HEK293T (cell line): ENCODE measurements at regions not wholly inside any gene's neighbourhood (a gene's known extent, or its start where the extent isn't known, plus 50 kb on each side); places are given as distances from the start of the nearest gene placed in this dataset.
A peak's percentile ranks its signal among the peaks of the same experiment; 100 is the strongest.

Experiments used
- CTCF ChIA-PET: fragments of 350-600 bp; formaldehyde crosslinking; extraction: SDS; loops from one replicate; lab custom pipeline; 2021; ENCODE audit warnings: antibody characterized with exemption, inconsistent platforms; lab: Yijun Ruan, JAX
- POLR2A ChIA-PET: fragments of 350-600 bp; formaldehyde crosslinking; extraction: SDS; loops from one replicate; lab custom pipeline; 2020; ENCODE audit warnings: antibody characterized with exemption, inconsistent platforms; lab: Yijun Ruan, JAX
- DNase-seq: peaks from one replicate; pipeline ENCODE4 v3.0.0; 2012; ENCODE audit warnings: mixed read lengths; ENCODE audit errors: extremely low spot score
- ARNT ChIP-seq: fragments of 450-650 bp; IDR thresholded peaks from 2 replicates; pipeline ENCODE4 v1.6.1; 2017; ENCODE audit warnings: mild to moderate bottlenecking
- BHLHE40 ChIP-seq: fragments of 450-650 bp; IDR thresholded peaks from 2 replicates; pipeline ENCODE4 v1.6.1; 2016; ENCODE audit warnings: mild to moderate bottlenecking, moderate library complexity, borderline replicate concordance
- CTBP1 ChIP-seq: fragments of 450-650 bp; IDR thresholded peaks from 2 replicates; pipeline ENCODE4 v1.6.1; 2016; ENCODE audit warnings: borderline replicate concordance
- ELF4 ChIP-seq: fragments of 450-650 bp; IDR thresholded peaks from 2 replicates; pipeline ENCODE4 v1.6.1; 2017; ENCODE audit warnings: antibody characterized with exemption
- FOXA1 ChIP-seq: fragments of 450-650 bp; IDR thresholded peaks from 2 replicates; pipeline ENCODE4 v1.6.1; 2016; ENCODE audit warnings: mild to moderate bottlenecking
- FOXK2 ChIP-seq: fragments of 450-650 bp; IDR thresholded peaks from 2 replicates; pipeline ENCODE4 v1.6.1; 2016; ENCODE audit warnings: mild to moderate bottlenecking
- FOXM1 ChIP-seq: fragments of 450-650 bp; IDR thresholded peaks from 2 replicates; pipeline ENCODE4 v1.6.1; 2017; ENCODE audit warnings: mild to moderate bottlenecking, borderline replicate concordance
- HDGF ChIP-seq: fragments of 450-650 bp; IDR thresholded peaks from 2 replicates; pipeline ENCODE4 v1.6.1; 2017; ENCODE audit warnings: antibody characterized with exemption, borderline replicate concordance
- L3MBTL2 ChIP-seq: fragments of 450-650 bp; conservative IDR thresholded peaks from 2 replicates; pipeline ENCODE4 v1.6.1; 2016; ENCODE audit warnings: mild to moderate bottlenecking
- LEF1 ChIP-seq: fragments of 450-650 bp; IDR thresholded peaks from 2 replicates; pipeline ENCODE4 v1.6.1; 2017; ENCODE audit warnings: mild to moderate bottlenecking, borderline replicate concordance
- NFRKB ChIP-seq: fragments of 450-650 bp; IDR thresholded peaks from 2 replicates; pipeline ENCODE4 v1.6.1; 2016; ENCODE audit warnings: mild to moderate bottlenecking, moderate library complexity
- PKNOX1 ChIP-seq: fragments of 450-650 bp; IDR thresholded peaks from 2 replicates; pipeline ENCODE4 v1.6.1; 2016
- SP1 ChIP-seq: fragments of 450-650 bp; IDR thresholded peaks from 2 replicates; pipeline ENCODE4 v1.6.1; 2017
- SUZ12 ChIP-seq: fragments of 450-650 bp; IDR thresholded peaks from 2 replicates; pipeline ENCODE4 v1.6.1; 2016; ENCODE audit warnings: mild to moderate bottlenecking
- TARDBP ChIP-seq: fragments of 450-650 bp; IDR thresholded peaks from 2 replicates; pipeline ENCODE4 v1.6.1; 2016
- ZNF384 ChIP-seq: fragments of 450-650 bp; IDR thresholded peaks from 2 replicates; pipeline ENCODE4 v1.6.1; 2016

GRCh38 chr15:79541196-79541595 is 109.1 kb downstream of the MINAR1 start:
- TF ChIP-seq SP1 (no peak), L3MBTL2 (no peak), ZNF384 (no peak), FOXM1 (no peak), LEF1 (no peak), SUZ12 (no peak), FOXA1 (no peak), PKNOX1 (no peak), NFRKB (no peak), HDGF (no peak), BHLHE40 (no peak), CTBP1 (no peak)
- ChIA-PET CTCF (interaction anchor here (0.9 kb wide), 1 partner anchor 55 kb away, joined by 3 read pairs; no protein-coding TSS in a partner anchor), POLR2A (no interaction called here)
- DNase-seq: no peak

- no peak for TF ChIP-seq HDGF
- no peak for TF ChIP-seq FOXA1
- CTCF ChIA-PET: no interaction called here
- POLR2A ChIA-PET: no interaction called here
- DNase-seq: no peak
Observed at GRCh38 chr15:79543097-79543496, 111.0 kb downstream of the MINAR1 start.

DNA sequence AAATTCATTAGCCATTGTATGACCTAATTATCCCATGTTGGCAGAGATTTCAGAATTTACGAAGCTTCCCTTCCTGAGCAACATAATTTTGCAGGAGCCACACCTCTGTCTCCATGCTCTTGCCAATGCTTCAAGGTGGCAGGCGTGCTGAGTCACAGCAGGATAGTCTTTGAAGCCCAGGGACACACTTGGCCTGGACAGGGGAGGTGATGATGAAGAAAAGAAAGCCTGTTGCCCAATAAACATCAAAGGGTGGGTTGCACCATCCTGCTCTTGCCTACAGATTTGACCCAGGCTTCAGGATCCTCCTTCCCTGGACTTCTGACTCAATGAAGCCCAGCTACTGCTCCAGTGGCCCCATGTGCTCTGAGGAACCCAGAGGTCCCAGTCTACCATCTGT is 117.1 kb downstream of the MINAR1 start:
- POLR2A ChIA-PET: no interaction called here
- CTCF ChIA-PET: no interaction called here
- TF ChIP-seq L3MBTL2 (no peak), SP1 (no peak), LEF1 (no peak), PKNOX1 (no peak), NFRKB (no peak), SUZ12 (no peak), TARDBP (no peak)
- no peak for DNase-seq

- no peak for DNase-seq
- ChIA-PET POLR2A (no interaction called here), CTCF (no interaction called here)
- no peak for TF ChIP-seq FOXM1
- no peak for TF ChIP-seq TARDBP
- no peak for TF ChIP-seq HDGF
- TF ChIP-seq PKNOX1: no peak
- TF ChIP-seq ZNF384: no peak
- TF ChIP-seq ARNT: no peak
- no peak for TF ChIP-seq SP1
- TF ChIP-seq LEF1: no peak
- no peak for TF ChIP-seq ELF4
- no peak for TF ChIP-seq NFRKB
- TF ChIP-seq FOXK2: no peak
Observed at GRCh38 chr15:79560384-79560783, 128.2 kb downstream of the MINAR1 start.

DNA sequence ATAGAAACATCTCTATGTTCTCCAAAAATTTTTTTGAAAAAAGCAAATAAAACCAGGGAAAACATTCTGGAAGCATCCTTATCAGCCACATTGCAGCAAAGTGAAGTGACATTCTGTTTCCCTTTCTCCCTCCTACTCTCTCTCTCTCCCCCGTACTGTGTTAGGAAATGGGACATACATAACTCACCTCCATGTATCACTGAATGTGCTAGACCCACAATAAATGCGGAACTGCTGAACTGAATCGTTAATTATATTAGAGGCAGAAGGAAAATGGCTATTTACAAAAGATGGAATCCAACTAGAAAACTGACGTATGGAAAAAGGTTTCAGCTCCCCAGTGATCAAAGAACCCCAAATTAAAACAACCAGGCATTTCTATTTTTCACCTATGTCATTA is 129.8 kb downstream of the MINAR1 start:
- no peak for TF ChIP-seq LEF1
- TF ChIP-seq ARNT: no peak
- TF ChIP-seq TARDBP: no peak
- no peak for TF ChIP-seq L3MBTL2
- TF ChIP-seq NFRKB: no peak
- TF ChIP-seq CTBP1: no peak
- TF ChIP-seq FOXM1: no peak
- TF ChIP-seq FOXA1: no peak
- no peak for TF ChIP-seq ZNF384
- no peak for TF ChIP-seq PKNOX1
- no peak for TF ChIP-seq HDGF
- TF ChIP-seq SP1: no peak
- TF ChIP-seq SUZ12: no peak
- POLR2A ChIA-PET: no interaction called here
- DNase-seq: no peak
- CTCF ChIA-PET: no interaction called here

DNA sequence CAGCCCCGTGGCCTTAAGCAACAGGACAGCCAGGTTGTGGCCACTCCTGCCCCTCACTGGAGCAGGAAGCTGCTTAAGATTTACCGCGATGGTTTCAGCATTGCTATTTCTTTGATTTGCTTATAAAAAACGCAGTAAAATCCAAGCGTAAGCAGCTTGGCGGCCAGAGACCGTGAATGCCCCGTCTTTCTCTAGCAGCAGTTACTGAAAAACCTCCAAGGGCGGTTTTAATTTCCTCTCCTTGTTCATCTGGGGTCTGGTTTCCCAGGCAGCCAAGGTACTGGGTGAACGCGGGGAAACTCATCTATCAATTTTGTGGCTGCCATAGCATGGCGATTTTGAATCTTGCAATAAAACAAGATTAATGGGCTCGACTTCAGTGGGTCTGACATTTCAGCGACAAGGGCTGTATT is 130.3 kb downstream of the MINAR1 start:
- CTCF ChIA-PET: no interaction called here
- POLR2A ChIA-PET: no interaction called here
- no peak for DNase-seq
- TF ChIP-seq PKNOX1 (peak; percentile 72), FOXA1 (no peak)
